ENCODE measurements at regions not wholly inside any gene's neighbourhood (a gene's known extent, or its start where the extent isn't known, plus 50 kb on each side); places are given as distances from the start of the nearest gene placed in this dataset.

DNA sequence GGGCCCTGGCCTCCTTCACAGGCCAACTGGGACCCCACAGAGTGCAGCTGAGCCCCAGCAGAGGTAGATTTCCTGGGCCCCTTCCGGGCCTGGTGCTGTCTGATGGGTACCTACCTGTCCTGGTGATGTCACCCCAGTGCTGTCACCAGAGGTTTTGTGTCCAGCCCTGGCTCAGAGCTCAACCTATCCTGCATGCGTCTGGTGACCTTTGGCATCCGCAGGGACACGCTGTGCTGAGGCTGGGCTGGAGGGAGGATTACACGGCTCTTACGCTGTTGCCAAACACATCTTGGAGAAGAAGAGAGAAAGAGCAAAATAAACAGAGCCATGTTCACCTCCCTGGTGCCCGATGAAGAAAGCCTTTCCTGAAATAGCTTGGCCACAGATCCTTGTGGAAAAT is 70.6 kb upstream of the MED9 start:
- TF ChIP-seq, protein P1, sequence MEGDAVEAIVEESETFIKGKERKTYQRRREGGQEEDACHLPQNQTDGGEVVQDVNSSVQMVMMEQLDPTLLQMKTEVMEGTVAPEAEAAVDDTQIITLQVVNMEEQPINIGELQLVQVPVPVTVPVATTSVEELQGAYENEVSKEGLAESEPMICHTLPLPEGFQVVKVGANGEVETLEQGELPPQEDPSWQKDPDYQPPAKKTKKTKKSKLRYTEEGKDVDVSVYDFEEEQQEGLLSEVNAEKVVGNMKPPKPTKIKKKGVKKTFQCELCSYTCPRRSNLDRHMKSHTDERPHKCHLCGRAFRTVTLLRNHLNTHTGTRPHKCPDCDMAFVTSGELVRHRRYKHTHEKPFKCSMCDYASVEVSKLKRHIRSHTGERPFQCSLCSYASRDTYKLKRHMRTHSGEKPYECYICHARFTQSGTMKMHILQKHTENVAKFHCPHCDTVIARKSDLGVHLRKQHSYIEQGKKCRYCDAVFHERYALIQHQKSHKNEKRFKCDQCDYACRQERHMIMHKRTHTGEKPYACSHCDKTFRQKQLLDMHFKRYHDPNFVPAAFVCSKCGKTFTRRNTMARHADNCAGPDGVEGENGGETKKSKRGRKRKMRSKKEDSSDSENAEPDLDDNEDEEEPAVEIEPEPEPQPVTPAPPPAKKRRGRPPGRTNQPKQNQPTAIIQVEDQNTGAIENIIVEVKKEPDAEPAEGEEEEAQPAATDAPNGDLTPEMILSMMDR (IDR thresholded peaks at IDR 0.05), result peak in 1 of 4 donors; percentile 28
- peak; percentile 66 for TF ChIP-seq POLR2A (IDR thresholded peaks at IDR 0.05)
